OCI-LY7 (cell line): ENCODE measurements at regions not wholly inside any gene's neighbourhood (a gene's known extent, or its start where the extent isn't known, plus 50 kb on each side); places are given as distances from the start of the nearest gene placed in this dataset.

Experiments used
- CTCF ChIP-seq: fragments of 200-600 bp; sonication (generic); conservative IDR thresholded peaks from 2 replicates; pipeline ENCODE4 v1.5.1; 2014; ENCODE audit warnings: mild to moderate bottlenecking, antibody characterized with exemption, low read length, moderate library complexity, mixed read lengths
- EZH2phosphoT487 ChIP-seq: fragments of 200-600 bp; sonication (generic); IDR thresholded peaks from 2 replicates; pipeline ENCODE4 v1.6.1; 2018; ENCODE audit warnings: low read depth, borderline replicate concordance, mild to moderate bottlenecking, mixed run types, antibody characterized with exemption, low read length, moderate library complexity, mixed read lengths

DNA sequence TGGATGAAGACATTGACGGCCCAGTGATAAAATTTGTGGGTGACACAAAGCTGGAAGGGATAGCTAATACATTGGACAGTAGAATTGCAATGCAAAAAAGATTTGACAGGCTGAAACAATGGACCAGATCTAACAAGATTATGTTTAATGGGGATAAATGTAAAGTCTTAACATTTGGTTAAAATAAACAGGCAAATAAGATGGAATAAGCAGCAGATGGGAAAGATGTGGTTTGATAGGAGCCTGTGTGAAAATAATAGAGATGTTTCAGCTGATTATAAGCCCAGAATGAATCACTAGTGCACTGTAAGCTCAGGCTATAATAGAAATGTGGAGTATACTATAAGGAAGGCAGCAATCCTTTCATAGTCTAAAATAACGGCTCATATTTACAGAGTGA, 66.2 kb upstream of the NHLH2 start:
- TF ChIP-seq CTCF (no peak), EZH2phosphoT487 (no peak)
